ENCODE measurements at regions not wholly inside any gene's neighbourhood (a gene's known extent, or its start where the extent isn't known, plus 50 kb on each side); places are given as distances from the start of the nearest gene placed in this dataset.

GRCh38 chr5:158398360-158399201, 539.6 kb upstream of the CLINT1 start:
- TF ChIP-seq CTCF (IDR thresholded peaks at IDR 0.05) (no peak), POLR2A (IDR thresholded peaks at IDR 0.05) (no peak)

Data from lower leg skin (tissue), 3 donors.